ENCODE measurements at regions not wholly inside any gene's neighbourhood (a gene's known extent, or its start where the extent isn't known, plus 50 kb on each side); places are given as distances from the start of the nearest gene placed in this dataset.

DNA sequence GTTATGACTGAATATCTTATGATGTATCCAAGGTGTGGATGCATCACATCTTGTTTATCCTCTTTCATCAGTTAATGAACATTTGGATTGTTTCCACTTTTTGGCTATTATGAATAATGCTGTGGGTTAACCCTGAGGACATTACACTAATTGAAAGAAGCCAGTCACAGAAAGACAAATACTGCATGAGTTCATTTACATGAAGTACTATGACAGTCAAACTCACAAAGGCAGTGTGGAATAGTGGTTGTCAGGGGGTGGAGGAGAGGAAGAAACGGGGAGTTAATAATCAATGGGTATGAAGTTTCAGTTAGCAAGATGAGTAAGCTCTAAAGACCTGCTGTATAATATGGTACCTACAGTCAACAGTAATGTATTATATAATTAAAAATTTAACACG, 409.4 kb upstream of the CTNND2 start:
- in situ Hi-C loops (cut with HindIII; ENCODE audit: low sequenced_read_pairs), result no loop called here

DNA sequence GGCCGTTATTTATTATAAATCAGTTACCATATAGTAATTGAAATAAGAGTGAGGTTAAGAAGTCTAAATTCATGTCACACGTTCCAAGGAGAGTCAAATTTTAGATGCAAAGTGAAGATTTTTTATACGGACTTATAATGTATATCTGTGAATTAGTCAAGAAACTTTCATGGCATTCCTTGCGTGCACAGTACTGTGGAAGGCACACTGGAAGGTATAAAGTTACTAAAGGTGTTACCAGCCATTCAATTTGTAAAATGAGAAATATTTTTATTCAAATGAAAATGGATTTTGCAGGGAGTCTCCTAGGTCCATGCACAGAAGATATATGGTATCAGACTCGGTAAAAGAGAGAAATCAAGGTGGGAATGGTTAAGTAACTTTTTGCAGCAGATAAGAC, 408.1 kb upstream of the CTNND2 start:
- in situ Hi-C loops (cut with HindIII; ENCODE audit: low sequenced_read_pairs), result no loop called here

DNA sequence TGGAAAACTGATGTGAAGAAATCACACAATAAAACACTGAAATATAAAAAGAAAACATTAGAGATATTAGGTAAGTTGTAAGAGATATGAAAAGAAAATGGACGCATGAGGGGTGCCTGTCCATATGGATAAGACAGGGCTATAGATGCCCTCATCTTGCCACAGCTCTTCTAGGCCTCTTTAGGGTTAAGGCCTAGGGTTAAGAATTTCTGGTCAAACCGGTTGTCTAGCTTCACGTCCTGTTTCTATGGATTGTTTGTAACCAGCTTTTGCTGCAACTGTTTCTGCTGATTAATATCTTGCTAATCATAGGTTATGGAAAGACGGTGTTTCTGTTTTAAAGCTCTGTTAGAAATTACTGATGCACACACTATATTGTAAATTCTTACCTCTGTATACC, 389.9 kb upstream of the CTNND2 start:
- in situ Hi-C loops (cut with HindIII; ENCODE audit: low sequenced_read_pairs), result no loop called here

DNA sequence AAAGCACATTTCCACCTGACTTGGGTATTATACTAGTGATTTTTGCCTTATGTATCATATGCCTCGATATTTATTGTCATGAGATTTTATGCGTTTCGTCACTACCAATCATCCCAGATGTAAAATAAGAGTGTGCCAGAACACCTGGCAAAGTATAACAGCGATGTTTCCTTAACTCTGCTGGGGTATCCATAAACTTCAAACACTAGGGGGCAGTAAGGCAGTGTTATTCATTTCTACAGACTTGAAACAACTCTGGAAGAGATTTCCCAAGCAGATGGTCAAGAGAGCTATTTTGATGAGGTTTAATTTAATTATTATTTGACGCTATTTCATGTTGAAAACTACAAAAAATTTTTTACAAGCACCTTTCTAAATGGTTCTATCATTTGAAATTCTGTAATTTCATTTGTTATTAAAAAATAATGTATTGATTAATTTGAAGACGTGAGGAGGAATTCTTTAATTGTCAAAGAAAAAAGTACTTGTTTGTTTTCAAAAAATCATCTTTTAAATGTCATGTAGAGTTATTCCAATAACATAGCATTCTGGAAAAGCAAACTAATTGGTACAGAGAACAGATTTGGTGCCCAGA, 388.5 kb upstream of the CTNND2 start:
- in situ Hi-C loops (cut with HindIII; ENCODE audit: low sequenced_read_pairs), result no loop called here

DNA sequence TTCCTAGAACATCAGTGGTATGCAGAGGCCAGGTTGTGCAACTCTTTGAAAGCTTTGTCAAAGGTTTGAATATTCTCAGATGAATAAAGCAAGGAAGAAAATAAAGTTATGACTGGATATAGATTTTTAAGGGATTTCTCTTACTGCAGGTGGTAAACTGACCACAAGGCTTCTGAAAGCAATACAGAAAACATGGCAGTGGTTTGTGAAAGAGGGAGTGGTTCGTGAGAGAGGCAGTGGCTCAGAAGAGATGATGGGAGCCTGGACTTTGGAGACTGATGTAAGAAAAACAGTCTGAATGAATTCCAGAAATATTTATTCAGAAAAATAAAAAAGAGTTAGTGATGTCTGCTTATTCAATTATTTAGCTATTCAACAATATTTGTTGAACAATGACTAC, 380.4 kb upstream of the CTNND2 start:
- in situ Hi-C loops (cut with HindIII; ENCODE audit: low sequenced_read_pairs), result no loop called here

DNA sequence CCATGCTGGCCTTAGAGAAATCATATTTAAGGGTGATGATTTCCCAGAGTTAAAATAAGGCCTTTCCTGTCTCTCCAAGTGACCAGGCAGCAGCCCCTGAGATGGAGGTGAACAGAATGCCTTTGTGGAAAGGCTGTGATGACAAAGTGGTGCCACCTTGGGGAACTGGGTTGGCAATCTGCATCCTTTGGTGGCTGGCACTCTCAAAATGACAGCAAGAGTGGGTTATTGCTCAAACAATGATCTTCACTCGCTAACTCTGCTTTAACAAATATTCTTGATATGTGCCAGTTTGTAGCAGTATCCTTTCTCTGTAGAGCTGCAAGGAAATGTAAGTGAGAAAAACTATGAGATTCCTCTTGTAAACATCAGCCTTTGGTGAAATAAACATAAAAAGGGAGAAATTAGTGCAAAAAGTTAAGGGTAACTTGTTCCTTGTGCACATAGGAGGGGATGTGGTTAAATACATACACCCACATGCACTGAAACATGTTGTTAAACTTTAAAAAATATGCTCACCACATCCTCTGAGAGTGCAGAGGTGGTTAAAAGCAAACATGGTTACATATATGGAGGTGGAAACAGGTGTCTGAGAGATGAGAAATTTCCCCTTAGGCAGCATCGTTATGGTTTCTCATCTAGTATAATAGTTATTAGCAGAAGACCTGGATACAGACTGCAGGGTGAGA, 373.4 kb upstream of the CTNND2 start:
- in situ Hi-C loops (cut with HindIII; ENCODE audit: low sequenced_read_pairs), result no loop called here

DNA sequence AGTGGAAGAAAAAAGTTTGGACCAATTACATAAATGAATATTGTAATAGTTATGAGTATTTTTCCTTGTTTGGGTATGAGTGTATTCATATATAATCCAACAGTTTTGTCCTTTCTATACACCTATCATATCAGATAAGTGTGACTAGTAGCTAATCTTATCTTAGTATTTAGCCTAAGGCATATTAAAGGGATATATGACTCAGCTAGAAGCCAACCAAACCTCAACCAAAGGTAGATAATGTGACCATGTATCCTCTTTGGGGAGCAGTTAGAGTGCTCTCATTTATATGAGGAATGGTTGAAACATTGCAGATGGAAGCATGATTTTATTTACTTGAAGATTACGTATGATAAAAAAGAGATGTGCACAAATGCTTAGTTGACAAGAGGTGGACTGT, 370.0 kb upstream of the CTNND2 start:
- in situ Hi-C loops (cut with HindIII; ENCODE audit: low sequenced_read_pairs), result no loop called here

DNA sequence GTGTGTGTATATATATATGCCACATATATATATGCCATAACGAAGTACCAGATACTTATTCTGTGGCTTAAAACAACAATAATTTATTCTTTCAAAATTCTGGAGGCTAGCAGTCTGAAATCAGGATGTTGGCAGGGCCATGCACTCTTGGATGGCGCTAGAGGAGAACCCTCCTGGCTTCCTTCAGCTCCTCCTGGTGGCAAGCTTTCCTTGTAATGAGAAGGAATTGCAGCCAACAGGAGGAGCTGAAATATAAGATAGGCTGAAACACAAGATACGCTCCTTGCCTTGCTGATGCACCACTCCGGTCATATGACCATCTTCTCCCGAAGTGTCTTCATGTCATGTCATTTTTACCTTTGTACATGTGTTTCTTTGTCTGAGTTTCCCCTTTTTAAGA, 368.1 kb upstream of the CTNND2 start:
- in situ Hi-C loops (cut with HindIII; ENCODE audit: low sequenced_read_pairs), result no loop called here

DNA sequence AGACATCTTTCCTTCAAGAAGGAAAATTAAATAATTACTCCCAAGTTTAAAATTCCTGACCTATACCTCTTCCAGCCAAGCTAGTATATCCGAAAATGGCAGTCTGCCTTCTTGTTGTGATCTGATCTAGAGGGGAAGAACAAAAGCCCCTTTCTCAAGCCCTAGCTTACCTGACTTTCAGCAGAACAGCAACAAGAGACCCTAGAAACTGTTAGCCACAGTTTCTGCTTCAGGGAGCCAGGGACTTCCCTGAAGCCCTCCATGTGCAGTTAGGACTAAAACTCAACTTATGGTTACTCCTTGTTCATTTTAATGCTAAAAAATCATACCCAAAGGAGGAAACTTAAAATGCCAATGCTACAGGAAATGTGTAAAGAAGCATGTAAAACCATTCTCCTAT, 366.7 kb upstream of the CTNND2 start:
- in situ Hi-C loops (cut with HindIII; ENCODE audit: low sequenced_read_pairs), result no loop called here

DNA sequence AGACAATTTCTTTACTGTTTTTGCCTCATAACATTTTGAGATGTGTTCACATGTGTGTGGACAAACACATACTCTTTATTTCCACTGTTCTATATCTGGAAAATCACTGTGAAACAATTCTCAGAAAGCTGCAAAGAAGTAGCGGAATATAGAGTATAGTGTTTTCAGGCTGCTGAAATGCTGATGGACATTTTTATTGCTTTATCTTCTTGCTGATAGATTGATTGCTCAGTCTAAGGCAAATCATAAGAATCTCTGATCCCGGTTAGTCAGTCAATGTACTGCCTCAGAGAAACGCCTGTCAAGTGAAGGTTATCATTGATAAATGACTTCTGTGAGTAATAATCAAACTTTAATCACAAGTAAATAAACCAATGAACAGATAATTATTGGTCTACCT, 364.9 kb upstream of the CTNND2 start:
- in situ Hi-C loops (cut with HindIII; ENCODE audit: low sequenced_read_pairs), result no loop called here

DNA sequence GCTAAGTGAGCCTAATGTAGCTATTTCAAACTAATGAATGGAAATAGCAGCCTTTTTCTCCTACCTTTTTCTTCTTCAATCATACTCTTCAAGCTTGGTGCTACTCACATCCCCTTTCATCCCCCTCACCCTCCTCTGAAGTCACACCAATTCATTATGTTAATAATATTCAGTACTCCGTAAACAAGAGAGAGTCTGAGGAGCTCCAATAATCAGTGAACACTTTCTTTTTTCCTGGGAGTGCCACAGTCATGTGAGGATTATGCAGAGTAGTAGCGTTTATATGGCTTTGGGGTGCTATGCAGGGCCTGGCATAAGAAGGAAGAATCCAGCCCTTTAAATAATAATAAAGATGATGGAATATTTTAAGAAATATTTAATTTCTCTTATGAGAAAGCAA, 354.3 kb upstream of the CTNND2 start:
- in situ Hi-C loops (cut with HindIII; ENCODE audit: low sequenced_read_pairs), result no loop called here

DNA sequence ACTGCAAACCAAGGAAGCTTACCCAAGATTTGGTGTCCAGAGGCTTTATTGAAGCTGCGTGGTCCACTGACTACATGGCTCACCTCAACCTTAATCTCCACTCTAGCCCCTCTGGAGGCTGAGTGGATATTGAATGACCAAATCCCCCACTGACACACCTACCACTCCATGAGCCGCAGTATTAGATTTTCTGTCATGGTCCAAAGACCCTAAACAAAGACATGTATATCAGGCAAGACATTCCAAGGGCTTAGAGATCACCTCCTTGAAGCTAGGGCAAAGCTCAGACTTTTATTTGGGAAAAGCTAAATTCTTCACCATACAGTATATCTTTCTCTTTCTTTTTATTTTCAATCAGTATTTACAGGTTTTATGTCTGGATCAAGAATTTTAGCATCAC, 346.2 kb upstream of the CTNND2 start:
- in situ Hi-C loops (cut with HindIII; ENCODE audit: low sequenced_read_pairs), result no loop called here

DNA sequence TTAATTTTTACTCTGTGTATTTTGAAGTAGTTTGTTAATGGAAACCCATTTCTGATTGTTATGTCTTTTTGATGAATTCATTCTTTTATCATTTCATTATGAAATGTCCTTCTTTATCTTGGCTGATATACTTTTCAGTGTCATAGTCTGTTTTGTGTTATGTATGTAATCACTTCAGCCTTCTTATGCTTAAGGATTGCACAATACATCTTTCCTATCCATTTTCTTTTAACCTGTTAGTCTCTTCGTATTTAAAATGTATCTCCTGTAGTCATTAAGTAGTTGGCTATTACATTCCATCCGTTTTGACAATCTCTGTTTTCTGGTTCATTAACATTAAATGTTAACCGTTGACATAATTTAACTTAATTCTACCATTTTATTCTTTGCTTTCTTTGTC, 344.6 kb upstream of the CTNND2 start:
- in situ Hi-C loops (cut with HindIII; ENCODE audit: low sequenced_read_pairs), result no loop called here

DNA sequence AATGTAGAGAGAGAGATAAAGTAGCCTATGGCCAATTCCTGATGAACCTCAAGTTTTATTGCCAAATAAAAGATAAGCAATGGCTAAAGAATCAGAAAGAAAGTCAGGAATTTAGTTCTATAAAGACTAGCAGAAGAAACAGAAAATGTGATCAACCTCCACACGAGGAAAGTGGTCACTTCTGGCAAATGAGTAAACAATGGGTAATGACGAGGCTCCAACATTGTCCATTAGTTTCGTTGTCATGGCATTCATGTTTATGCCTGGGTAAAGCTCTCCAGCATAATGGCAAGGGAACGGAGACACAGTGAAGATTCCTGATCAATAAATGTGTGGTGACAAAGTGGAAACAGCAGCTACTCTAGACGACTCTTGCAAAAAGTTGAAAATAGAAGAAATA, 341.8 kb upstream of the CTNND2 start:
- in situ Hi-C loops (cut with HindIII; ENCODE audit: low sequenced_read_pairs), result no loop called here

DNA sequence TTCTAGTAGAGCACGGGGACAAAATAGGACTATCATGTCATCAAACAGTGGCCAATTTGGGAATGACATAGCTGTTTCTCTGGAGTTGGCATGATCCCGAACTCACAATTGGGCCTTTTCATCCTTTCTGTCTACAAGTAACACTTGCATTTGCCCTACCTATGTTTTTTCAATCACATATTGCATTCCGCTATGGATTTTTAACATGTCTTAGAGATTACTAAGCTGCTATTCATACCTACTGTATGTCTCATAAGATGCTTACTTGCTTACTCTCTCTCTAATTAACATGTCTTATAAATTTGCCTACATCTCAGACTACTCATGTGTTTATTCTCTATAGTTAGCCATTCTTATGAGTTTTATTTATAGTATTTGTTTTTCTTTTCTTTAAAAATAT, 341.2 kb upstream of the CTNND2 start:
- in situ Hi-C loops (cut with HindIII; ENCODE audit: low sequenced_read_pairs), result no loop called here

DNA sequence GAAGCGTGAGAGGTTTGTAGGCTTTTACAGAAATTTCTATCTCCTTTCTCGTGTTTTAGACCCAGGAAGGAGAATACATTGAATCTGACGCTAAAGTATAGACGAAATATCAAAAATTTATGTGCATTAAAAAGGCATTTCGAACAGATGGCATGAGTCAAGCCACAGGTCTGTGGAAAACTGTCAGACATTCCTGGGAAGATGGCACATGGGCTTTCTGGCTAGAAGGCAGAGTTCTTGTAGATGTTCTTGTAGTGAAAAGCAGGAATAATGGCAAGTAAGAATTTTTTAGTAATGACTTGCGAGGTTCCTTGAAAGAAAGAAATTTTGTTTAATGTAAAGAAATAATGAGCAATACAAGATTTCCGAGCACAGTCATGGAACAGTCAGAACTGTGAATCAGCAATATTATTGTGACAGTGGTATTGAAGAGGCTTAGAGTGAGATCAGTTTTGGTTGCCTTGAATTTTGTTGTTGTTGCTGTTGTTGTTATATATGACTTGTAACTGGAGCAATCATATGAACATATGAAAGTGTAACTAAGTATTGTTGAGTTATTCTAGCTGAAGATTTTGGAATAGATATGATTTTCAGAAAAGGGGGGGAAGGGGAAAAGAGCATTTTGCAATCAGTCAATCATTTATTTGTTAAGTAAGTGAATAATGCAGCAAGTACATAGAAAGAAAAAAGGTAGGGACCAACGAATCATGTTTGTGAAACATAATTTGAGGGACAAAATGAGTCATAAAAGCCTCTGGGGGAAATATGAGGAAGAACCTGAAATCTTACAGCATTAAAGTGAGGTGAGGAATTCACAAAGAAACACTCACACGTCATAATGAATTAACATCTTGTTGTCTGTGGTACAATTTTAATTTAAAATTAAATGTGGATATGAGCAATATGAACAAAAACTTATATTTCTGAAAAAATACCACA, 339.0 kb upstream of the CTNND2 start:
- in situ Hi-C loops (cut with HindIII; ENCODE audit: low sequenced_read_pairs), result no loop called here

DNA sequence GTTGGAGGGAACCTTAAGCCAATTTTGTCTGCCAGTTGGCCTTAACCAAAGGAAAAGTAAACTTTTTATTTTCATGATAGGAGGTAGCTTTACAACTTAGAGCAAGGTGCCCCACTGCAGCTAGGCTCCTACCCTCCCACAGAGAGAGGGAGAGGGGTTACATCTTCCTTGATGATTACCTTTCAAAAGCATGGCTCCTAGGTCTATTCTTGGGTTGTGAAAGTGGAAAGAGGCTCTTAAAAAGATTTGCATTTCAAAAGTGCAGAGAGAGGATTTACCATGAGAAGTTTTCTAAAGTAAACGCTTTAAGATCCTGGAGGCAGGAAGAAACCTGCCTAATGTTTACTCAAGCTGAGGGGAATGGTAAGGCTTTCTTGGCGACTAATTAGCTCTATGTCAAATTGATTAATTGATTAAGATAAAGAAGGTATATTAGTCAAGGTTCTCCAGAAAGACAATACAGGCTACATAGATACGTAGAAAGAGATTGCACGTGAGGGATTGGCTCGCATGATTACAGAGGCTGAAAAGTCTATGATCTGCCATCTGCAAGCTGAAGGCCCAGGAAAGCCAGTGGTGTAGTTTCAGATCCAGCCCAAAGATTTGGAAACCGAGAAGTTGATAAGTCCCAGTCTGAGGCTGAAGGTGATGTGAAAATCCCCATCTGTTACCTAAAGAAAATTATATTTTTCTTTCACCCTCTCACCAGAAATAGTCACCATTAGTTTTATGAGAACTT, 333.8 kb upstream of the CTNND2 start:
- in situ Hi-C loops (cut with HindIII; ENCODE audit: low sequenced_read_pairs), result no loop called here

DNA sequence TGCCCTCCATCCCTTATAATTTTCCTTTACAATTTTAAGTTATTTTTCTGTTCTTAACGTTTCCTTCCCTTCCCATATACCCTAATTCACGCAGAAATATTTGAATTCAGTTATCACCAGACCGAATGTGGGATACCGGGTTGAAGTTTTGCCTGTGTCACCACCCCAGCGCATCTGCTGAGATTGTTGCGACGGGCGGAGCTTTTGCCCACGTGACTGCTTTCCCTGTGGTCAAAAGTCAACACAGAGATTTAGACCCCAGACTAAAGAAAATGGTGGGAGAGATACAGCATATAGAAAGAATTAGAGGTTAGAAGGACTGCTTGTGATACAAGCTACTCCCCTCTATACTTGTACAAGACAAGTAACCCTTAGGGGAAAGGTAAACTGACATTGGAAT, 326.4 kb upstream of the CTNND2 start:
- in situ Hi-C loops (cut with HindIII; ENCODE audit: low sequenced_read_pairs), result no loop called here

DNA sequence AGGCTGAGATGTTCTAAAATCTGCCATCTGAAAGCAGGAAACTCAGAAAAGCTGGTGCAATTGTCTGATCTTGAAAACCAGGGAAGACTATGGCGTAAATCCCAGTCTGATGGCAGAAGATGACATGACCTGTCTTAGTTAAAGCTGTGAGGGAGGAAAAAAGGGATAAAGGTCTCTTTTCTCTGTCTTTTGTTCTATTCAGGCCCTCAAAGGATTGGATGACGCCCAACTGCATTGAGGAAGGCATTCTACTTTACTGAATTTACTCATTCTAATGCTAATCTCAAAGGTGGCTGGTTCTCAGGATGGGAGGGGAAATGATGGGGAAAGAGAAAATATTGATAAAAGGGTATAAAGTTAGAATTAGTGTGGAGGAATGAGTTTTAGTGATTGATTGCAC, 312.8 kb upstream of the CTNND2 start:
- in situ Hi-C loops (cut with HindIII; ENCODE audit: low sequenced_read_pairs), result no loop called here

DNA sequence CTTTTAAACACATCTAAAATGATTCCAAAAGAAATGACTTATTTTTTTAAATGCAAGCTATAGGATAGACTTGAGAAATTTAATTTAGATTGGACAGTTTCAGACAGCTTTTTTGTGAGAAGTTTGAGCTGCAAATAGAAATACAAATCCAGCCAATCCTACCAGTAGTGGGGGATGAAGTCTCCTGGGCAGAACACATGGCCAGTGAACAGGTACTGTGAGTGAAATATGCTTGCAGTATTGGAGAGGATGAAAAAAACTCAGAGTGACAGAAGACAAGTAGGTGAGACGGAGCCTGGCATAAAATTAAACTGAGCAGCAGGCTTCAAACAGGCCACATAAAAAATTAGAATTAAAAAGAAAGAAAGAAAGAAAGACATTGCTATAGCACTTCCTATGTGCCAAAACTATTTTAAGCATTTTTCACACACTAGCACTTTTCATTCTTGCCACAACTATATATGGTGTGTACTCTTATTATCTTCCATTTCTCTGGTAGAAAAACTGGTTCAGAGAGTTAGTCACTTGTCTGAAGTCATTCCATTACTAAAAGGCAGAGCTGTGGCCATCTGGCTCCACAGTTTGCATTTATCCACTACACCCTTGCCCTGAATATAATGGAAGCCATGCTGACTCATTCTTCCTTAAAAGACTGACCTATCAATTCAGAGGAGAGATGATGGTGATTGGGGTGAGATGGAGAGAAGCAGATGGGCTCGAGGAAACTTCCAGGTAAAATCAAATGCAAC, 310.2 kb upstream of the CTNND2 start:
- in situ Hi-C loops (cut with HindIII; ENCODE audit: low sequenced_read_pairs), result no loop called here
